ENCODE measurements at regions not wholly inside any gene's neighbourhood (a gene's known extent, or its start where the extent isn't known, plus 50 kb on each side); places are given as distances from the start of the nearest gene placed in this dataset.

DNA sequence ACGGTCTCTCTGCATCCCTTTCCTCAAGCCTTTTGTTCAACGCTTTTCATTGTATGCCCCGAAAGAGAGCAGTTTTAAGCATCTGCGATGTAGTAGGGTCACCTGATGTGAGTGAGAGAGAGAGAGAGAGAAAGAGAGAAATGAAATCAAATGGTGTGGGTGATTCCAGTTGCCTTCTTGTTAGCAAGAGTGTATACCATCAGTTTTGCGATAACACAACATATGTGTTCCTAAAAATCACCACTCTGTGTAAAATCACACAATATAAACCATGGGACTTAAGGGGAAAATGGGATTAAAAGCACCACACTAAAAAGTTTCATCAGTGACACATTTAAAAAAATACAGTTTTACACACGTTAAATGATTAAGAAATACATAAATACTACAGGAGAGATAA, 1102.7 kb upstream of the EEF2KMT start:
- no peak for ATAC-seq
- TF ChIP-seq ESRRG (CRISPR knock-in tag; IDR thresholded peaks at IDR 0.05) = no peak
- no peak for TF ChIP-seq ZNF70 (CRISPR knock-in tag; IDR thresholded peaks at IDR 0.05)
- TF ChIP-seq, protein P1, sequence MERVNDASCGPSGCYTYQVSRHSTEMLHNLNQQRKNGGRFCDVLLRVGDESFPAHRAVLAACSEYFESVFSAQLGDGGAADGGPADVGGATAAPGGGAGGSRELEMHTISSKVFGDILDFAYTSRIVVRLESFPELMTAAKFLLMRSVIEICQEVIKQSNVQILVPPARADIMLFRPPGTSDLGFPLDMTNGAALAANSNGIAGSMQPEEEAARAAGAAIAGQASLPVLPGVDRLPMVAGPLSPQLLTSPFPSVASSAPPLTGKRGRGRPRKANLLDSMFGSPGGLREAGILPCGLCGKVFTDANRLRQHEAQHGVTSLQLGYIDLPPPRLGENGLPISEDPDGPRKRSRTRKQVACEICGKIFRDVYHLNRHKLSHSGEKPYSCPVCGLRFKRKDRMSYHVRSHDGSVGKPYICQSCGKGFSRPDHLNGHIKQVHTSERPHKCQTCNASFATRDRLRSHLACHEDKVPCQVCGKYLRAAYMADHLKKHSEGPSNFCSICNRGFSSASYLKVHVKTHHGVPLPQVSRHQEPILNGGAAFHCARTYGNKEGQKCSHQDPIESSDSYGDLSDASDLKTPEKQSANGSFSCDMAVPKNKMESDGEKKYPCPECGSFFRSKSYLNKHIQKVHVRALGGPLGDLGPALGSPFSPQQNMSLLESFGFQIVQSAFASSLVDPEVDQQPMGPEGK (CRISPR knock-in tag; IDR thresholded peaks at IDR 0.05; ENCODE audit: borderline replicate concordance) = no peak
- TF ChIP-seq, protein P2, sequence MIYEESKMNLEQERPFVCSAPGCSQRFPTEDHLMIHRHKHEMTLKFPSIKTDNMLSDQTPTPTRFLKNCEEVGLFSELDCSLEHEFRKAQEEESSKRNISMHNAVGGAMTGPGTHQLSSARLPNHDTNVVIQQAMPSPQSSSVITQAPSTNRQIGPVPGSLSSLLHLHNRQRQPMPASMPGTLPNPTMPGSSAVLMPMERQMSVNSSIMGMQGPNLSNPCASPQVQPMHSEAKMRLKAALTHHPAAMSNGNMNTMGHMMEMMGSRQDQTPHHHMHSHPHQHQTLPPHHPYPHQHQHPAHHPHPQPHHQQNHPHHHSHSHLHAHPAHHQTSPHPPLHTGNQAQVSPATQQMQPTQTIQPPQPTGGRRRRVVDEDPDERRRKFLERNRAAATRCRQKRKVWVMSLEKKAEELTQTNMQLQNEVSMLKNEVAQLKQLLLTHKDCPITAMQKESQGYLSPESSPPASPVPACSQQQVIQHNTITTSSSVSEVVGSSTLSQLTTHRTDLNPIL (CRISPR knock-in tag; IDR thresholded peaks at IDR 0.05; ENCODE audit: low read depth) = no peak
- no peak for TF ChIP-seq RARB (CRISPR knock-in tag; IDR thresholded peaks at IDR 0.05)
- TF ChIP-seq CSDC2 (CRISPR knock-in tag; IDR thresholded peaks at IDR 0.05) = no peak
- no peak for TF ChIP-seq TCF4 (CRISPR knock-in tag; IDR thresholded peaks at IDR 0.05; ENCODE audit: borderline replicate concordance)
- TF ChIP-seq ZNF8 (CRISPR knock-in tag; IDR thresholded peaks at IDR 0.05) = no peak
- no peak for TF ChIP-seq OSR1 (CRISPR knock-in tag; IDR thresholded peaks at IDR 0.05)
- TF ChIP-seq BACH2 (CRISPR knock-in tag; IDR thresholded peaks at IDR 0.05; ENCODE audit: borderline replicate concordance) = no peak
- TF ChIP-seq, protein P3, sequence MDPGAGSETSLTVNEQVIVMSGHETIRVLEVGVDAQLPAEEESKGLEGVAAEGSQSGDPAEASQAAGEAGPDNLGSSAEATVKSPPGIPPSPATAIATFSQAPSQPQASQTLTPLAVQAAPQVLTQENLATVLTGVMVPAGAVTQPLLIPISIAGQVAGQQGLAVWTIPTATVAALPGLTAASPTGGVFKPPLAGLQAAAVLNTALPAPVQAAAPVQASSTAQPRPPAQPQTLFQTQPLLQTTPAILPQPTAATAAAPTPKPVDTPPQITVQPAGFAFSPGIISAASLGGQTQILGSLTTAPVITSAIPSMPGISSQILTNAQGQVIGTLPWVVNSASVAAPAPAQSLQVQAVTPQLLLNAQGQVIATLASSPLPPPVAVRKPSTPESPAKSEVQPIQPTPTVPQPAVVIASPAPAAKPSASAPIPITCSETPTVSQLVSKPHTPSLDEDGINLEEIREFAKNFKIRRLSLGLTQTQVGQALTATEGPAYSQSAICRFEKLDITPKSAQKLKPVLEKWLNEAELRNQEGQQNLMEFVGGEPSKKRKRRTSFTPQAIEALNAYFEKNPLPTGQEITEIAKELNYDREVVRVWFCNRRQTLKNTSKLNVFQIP (CRISPR knock-in tag; IDR thresholded peaks at IDR 0.05; ENCODE audit: borderline replicate concordance, low read depth) = no peak
- no peak for TF ChIP-seq SNAI2 (CRISPR knock-in tag; IDR thresholded peaks at IDR 0.05)
- no peak for TF ChIP-seq TOX (CRISPR knock-in tag; IDR thresholded peaks at IDR 0.05; ENCODE audit: borderline replicate concordance)
- TF ChIP-seq ZC3H10 (CRISPR knock-in tag; IDR thresholded peaks at IDR 0.05) = no peak
- no peak for TF ChIP-seq GLIS3 (CRISPR knock-in tag; IDR thresholded peaks at IDR 0.05)
- TF ChIP-seq, protein P4, sequence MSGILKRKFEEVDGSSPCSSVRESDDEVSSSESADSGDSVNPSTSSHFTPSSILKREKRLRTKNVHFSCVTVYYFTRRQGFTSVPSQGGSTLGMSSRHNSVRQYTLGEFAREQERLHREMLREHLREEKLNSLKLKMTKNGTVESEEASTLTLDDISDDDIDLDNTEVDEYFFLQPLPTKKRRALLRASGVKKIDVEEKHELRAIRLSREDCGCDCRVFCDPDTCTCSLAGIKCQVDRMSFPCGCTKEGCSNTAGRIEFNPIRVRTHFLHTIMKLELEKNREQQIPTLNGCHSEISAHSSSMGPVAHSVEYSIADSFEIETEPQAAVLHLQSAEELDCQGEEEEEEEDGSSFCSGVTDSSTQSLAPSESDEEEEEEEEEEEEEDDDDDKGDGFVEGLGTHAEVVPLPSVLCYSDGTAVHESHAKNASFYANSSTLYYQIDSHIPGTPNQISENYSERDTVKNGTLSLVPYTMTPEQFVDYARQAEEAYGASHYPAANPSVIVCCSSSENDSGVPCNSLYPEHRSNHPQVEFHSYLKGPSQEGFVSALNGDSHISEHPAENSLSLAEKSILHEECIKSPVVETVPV (CRISPR knock-in tag; IDR thresholded peaks at IDR 0.05) = no peak

DNA sequence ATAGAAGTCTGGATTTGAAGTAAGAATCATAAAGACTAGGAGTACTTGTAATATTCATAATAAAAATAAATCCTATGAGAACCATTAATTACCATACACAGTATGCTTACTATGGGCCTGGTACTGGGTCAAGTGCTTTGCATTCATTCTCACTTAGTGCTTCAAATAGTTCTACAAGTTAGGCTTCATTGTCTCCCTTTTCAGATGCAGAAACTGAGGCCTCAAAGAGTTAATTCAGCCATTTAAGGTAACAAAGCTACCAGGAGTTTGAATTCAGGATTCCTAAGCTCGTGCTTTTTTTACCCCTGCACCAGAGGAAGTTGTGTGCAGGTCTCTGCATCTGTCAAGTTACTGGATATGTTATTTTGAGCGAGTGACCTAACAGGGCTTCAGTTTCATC, 1098.4 kb upstream of the EEF2KMT start:
- no peak for TF ChIP-seq ZC3H10 (CRISPR knock-in tag; IDR thresholded peaks at IDR 0.05)
- TF ChIP-seq SNAI2 (CRISPR knock-in tag; IDR thresholded peaks at IDR 0.05) = no peak
- TF ChIP-seq ISL1 (CRISPR knock-in tag; IDR thresholded peaks at IDR 0.05) = no peak
- no peak for TF ChIP-seq BACH2 (CRISPR knock-in tag; IDR thresholded peaks at IDR 0.05; ENCODE audit: borderline replicate concordance)
- TF ChIP-seq TOX (CRISPR knock-in tag; IDR thresholded peaks at IDR 0.05; ENCODE audit: borderline replicate concordance) = no peak
- TF ChIP-seq ZNF8 (CRISPR knock-in tag; IDR thresholded peaks at IDR 0.05) = no peak
- no peak for TF ChIP-seq ZFP30 (CRISPR knock-in tag; IDR thresholded peaks at IDR 0.05)
- TF ChIP-seq ZNF70 (CRISPR knock-in tag; IDR thresholded peaks at IDR 0.05) = no peak
- TF ChIP-seq ZFP3 (CRISPR knock-in tag; IDR thresholded peaks at IDR 0.05) = no peak
- TF ChIP-seq, protein P5, sequence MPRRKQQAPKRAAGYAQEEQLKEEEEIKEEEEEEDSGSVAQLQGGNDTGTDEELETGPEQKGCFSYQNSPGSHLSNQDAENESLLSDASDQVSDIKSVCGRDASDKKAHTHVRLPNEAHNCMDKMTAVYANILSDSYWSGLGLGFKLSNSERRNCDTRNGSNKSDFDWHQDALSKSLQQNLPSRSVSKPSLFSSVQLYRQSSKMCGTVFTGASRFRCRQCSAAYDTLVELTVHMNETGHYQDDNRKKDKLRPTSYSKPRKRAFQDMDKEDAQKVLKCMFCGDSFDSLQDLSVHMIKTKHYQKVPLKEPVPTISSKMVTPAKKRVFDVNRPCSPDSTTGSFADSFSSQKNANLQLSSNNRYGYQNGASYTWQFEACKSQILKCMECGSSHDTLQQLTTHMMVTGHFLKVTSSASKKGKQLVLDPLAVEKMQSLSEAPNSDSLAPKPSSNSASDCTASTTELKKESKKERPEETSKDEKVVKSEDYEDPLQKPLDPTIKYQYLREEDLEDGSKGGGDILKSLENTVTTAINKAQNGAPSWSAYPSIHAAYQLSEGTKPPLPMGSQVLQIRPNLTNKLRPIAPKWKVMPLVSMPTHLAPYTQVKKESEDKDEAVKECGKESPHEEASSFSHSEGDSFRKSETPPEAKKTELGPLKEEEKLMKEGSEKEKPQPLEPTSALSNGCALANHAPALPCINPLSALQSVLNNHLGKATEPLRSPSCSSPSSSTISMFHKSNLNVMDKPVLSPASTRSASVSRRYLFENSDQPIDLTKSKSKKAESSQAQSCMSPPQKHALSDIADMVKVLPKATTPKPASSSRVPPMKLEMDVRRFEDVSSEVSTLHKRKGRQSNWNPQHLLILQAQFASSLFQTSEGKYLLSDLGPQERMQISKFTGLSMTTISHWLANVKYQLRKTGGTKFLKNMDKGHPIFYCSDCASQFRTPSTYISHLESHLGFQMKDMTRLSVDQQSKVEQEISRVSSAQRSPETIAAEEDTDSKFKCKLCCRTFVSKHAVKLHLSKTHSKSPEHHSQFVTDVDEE (CRISPR knock-in tag; IDR thresholded peaks at IDR 0.05) = no peak
- no peak for TF ChIP-seq CSDC2 (CRISPR knock-in tag; IDR thresholded peaks at IDR 0.05)
- TF ChIP-seq, protein P2 (CRISPR knock-in tag; IDR thresholded peaks at IDR 0.05; ENCODE audit: low read depth) = no peak
- no peak for TF ChIP-seq RARB (CRISPR knock-in tag; IDR thresholded peaks at IDR 0.05)
- no peak for TF ChIP-seq TCF4 (CRISPR knock-in tag; IDR thresholded peaks at IDR 0.05; ENCODE audit: borderline replicate concordance)
- no peak for TF ChIP-seq ESRRG (CRISPR knock-in tag; IDR thresholded peaks at IDR 0.05)
- TF ChIP-seq, protein P1 (CRISPR knock-in tag; IDR thresholded peaks at IDR 0.05; ENCODE audit: borderline replicate concordance) = no peak
- no peak for TF ChIP-seq GLIS3 (CRISPR knock-in tag; IDR thresholded peaks at IDR 0.05)
- TF ChIP-seq PPARA (CRISPR knock-in tag; IDR thresholded peaks at IDR 0.05; ENCODE audit: borderline replicate concordance) = no peak
- TF ChIP-seq OSR1 (CRISPR knock-in tag; IDR thresholded peaks at IDR 0.05) = no peak
- ATAC-seq = no peak

Measured in SK-N-SH treated with all-trans-retinoic acid at 6 μM for 48 hours (cell line).